Urothelium cell line (cell line): ENCODE measurements at regions not wholly inside any gene's neighbourhood (a gene's known extent, or its start where the extent isn't known, plus 50 kb on each side); places are given as distances from the start of the nearest gene placed in this dataset.
A peak's percentile ranks its signal among the peaks of the same experiment; 100 is the strongest.
"Not testable (repeated sequence)": the region's sequence is repeated elsewhere in the genome, so short reads cannot be mapped to it uniquely, and the experiment has no call there.

Experiments
- DNase-seq: peaks from one replicate; pipeline ENCODE4 v3.0.0; 2011; ENCODE audit warnings: low spot score, mixed read lengths
- FAIRE-seq: peaks from 2 replicates; lab custom pipeline; 2011; peaks lifted over from hg19 to GRCh38; lab: Jason Lieb, UNC

- not testable (repeated sequence) for FAIRE-seq, DNase-seq
Measured at GRCh38 chr4:20003836-20004558, 247.7 kb upstream of the SLIT2 start.

DNA sequence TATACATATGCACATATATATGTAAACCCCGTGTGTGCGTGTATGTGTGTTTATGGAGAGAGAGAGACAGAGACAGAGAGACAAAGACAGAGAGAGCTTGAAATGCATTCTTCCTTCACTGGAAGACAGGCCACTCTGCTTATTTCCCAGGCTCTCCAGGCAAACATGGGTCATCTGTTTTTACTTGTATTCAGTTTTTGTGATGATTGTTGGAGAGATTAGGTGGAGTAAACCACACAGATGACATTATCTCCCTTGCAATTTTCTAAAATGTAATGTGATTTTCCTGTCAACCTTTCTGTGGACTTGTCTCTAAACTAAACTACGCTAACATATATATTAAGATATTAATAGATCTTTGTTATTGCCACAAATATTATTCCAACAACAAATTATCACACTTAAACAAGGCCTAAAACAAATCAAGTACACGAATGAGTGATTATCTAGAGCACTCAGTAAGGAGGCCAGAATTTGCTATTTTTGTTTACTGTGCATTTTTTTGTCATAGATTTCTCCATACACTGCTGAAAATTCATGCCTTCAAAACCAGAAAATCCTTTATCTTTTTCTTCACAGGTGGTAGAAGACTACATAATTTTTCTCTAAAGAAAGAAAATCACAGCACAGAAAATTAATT lies 251.8 kb upstream of the SLIT2 start:
- DNase-seq, result no peak
- no peak for FAIRE-seq

DNA sequence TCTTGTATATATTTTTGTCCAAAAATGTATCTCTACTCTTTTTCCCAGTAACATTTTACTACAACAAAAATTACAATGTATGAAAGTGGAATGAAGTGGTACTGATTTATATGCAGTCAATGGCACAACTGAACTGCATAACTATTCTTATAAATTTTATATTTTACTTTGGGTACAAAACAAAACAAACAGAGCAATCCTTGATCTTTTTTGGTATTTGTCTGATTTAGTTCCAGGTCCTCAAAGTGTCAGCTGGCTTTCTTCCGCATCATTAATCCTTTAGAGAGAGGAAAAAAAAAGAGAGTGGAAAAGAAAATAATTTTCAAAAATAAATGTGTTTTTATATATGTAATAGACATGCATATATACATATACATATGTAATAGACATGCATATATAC lies 252.4 kb upstream of the SLIT2 start:
- FAIRE-seq (no peak), DNase-seq (no peak)

DNA sequence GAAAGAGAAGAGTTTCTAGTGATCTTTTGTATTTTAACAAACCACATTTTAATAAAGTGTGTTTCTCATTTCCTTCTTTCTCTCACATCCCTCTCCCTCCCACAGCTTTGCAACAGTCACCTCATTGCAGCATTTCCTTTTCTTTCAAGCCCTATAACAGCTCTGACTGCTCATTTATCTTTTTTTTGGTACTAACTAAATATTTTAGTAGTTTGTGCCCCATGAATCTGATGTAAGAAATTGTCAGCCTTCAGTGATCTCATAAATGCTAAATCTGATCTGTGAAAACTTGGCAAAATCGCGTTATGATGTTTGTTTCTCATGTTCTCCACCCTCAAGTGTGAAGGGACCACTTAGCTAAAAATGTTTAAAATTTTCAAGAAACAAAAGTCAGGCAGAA lies 258.5 kb upstream of the SLIT2 start:
- FAIRE-seq (no peak), DNase-seq (no peak)

GRCh38 chr4:19992471-19993093 lies 259.1 kb upstream of the SLIT2 start:
- FAIRE-seq (no peak), DNase-seq (no peak)

GRCh38 chr4:19987746-19988145 lies 264.0 kb upstream of the SLIT2 start:
- DNase-seq (peak; percentile 4), FAIRE-seq (no peak)

DNA sequence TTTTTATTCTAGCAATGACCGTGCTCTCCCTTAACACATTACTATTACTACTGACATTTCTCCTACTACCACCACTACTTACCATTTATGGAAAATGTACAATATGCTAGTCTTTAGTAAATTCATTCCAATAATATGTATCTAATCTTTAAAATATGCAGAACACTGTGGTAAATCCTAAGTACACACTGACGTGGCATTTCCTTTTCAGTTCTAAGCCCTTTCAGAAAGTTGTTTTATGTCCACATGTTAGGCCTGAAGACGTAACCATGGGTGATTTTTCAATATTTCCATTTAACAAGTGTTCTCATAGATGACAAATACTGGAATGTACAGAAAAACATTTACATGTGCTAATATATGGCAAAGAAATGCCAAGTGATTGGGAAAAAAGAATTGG lies 268.6 kb upstream of the SLIT2 start:
- no peak for FAIRE-seq
- no peak for DNase-seq

DNA sequence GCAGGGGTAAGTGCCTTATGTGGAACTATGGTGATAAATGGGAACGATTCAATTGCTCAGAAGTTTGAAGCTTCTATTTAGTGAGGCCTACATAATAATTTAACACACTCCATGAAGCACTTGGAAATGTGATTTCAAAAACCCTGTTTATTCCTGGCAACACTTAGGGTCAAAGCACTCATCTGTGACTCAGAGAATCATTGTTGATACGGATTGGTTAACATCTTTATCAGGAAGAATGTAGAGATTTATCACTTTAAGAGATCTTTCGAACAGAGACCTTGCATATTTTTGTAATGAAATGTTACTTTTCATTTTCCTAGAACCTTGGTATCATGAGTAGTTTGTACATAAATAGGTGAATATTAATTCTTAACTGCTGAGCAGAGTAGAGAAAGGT lies 269.1 kb upstream of the SLIT2 start:
- DNase-seq, result no peak
- no peak for FAIRE-seq

DNA sequence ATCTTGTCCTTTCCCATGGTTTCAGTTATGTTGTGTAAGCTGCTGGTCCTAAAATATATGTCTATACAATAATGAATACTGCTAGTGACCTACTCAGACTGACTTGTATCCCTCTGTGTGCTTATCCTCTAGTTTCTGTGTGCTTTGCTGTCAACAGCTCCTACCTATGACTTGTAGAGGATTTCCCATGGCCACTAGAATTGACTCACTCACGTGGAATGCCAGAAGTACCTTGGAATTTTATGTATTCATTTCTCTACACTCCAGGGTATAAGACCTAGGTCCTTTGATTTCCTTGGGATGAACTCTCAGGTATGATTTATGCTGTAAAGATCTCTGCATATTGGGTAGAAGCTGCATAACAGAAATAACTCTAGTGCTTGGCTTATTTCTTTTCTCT lies 279.9 kb upstream of the SLIT2 start:
- FAIRE-seq (no peak), DNase-seq (peak; percentile 13)

GRCh38 chr4:19969492-19969891 lies 282.2 kb upstream of the SLIT2 start:
- FAIRE-seq (no peak), DNase-seq (no peak)

DNA sequence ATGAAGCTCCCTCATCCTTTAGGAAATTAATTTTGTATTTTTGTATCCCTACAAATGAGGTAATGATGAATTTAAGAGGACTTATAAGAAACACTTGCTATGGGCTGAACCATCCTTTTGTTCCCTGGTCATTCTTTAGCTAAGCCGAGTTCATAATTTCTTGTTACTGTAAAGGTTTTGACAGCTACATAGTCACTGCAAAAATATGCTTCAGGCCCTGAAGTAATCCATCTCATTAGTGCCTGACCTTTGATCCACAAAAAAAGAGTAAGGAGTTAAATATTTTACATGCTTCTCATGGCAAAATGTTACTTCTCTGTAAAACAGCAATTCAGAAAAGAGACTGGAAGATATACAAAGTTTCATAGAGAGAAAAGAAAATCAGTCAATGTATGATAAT lies 290.6 kb upstream of the SLIT2 start:
- DNase-seq (no peak), FAIRE-seq (no peak)

- FAIRE-seq (no peak), DNase-seq (no peak)
Measured at GRCh38 chr4:19958848-19959247, 292.9 kb upstream of the SLIT2 start.

DNA sequence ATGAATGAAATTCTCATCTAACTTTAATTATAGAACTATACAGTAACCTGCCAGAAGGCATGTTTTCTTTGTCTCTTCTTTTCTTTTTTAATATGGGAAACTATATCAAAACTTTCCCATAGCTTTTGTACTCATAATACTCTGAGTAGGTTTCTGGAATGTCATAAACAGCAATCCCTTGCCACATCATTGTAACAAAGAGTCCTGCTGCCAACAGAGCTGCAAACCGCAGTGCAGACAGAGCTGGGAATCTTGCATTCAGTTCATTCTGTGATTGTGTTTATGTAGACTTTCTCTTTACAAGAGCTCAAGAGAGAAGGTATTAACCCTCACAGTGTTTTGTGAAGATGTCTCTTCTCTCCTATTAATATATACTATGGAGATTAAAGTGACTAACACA lies 304.4 kb upstream of the SLIT2 start:
- FAIRE-seq (no peak), DNase-seq (no peak)

DNA sequence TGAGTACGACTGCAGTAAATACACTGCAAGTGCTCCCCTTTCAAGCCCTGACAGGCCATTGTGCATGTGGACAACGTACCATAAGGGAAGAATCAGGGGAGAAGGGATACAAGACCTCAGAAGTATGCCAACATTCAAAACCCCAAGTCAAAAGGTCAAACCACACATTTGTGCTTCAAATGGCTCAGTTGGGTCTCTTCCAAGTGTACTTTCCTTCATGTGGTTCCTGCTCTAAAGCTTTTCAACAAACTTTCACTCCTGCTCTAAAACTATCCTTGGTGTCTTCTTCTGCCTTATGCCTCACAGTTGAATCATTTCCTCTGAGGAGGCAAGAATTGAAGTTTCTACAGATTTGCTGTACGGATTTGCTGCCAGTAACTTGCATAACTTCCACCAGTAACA lies 305.7 kb upstream of the SLIT2 start:
- FAIRE-seq (no peak), DNase-seq (peak; percentile 18)

DNA sequence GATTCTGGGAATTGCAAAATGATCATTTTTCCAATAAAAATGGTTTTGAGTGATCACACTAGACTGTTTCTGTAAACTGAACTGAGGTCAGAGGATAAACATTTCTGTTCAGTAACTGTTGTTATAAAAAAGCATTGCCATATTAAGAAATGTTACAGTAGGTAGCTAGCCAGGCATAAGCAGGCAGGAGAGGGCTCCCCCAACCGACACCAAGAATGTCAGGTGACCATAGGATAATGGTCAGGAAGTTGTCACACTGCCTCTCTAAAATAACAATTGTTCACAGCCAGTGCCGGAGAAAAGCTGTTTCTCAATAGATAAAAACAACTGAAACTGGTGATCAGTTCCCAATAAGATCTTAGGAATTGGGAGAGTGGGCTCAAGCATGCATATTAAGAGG lies 306.2 kb upstream of the SLIT2 start:
- DNase-seq, result no peak
- FAIRE-seq, result no peak

- FAIRE-seq (no peak), DNase-seq (no peak)
Measured at GRCh38 chr4:19944806-19945205, 306.9 kb upstream of the SLIT2 start.

- FAIRE-seq (no peak), DNase-seq (no peak)
Measured at GRCh38 chr4:19944251-19944650, 307.5 kb upstream of the SLIT2 start.

- FAIRE-seq (no peak), DNase-seq (no peak)
Measured at GRCh38 chr4:19941434-19941833, 310.3 kb upstream of the SLIT2 start.

DNA sequence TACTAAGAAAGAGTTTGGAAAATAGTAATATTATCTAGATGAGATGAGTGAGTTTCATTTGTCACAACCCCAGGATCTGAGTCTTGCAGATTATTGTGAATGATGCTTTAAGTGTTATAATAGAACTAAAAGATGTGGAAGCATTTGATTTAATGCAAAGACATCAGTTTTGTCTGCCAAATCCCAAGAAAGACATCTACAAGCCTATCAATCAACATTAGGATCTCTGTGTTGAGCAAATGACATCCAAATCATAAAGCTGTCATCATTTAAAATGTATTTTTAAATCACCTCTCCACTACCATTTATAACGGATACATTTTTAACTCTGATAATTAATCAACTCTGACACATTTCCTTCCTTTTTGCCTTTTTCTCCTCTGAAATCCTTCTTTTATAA lies 310.8 kb upstream of the SLIT2 start:
- FAIRE-seq (no peak), DNase-seq (no peak)

DNA sequence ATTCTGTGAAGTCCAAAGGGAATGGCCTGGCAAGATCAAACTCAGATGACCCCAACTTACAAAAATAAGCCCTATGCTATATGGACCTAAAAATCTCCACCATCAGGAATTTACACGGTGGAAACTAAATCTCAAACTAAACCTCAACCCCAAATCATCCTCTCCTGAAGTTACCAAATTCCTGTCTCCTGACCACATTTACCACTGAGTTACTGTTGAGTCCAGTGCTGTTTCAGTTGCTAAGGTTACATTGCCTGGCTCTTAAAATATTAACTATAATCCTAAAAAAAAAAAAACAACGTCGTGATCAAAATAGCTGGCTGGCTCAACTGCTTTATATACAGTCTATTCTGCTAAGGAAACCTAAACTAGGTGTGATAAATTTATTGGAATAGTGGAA lies 315.2 kb upstream of the SLIT2 start:
- FAIRE-seq (no peak), DNase-seq (peak; percentile 3)

DNA sequence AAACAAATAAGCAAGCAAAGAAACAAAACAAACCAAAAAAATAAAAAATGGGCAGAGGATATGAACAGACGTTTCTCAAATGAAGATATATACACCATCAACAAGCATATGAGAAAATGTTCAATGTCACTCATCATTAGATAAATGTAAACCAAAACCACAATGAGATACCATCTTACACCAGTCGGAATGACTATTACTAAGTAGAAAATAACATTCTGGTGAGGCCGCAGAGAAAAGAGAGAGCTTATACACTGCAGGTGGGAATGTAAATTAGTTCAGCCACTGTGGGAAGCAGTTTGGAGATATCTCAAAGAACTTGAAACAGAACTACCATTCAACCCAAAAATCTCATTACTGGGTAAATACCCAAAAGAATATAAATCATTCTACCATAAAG lies 321.0 kb upstream of the SLIT2 start:
- DNase-seq (no peak), FAIRE-seq (no peak)

- FAIRE-seq (no peak), DNase-seq (no peak)
Measured at GRCh38 chr4:19927381-19927780, 324.3 kb upstream of the SLIT2 start.
